ENCODE measurements at regions not wholly inside any gene's neighbourhood (a gene's known extent, or its start where the extent isn't known, plus 50 kb on each side); places are given as distances from the start of the nearest gene placed in this dataset.

- no peak overlapping the region for H3K27ac Mint-ChIP-seq (ENCODE audit: unreplicated experiment)
- TF ChIP-seq CTCF (IDR thresholded peaks at IDR 0.05; ENCODE audit: unreplicated experiment): no peak
- peaks cover 5% of the 10 kb centered on the region for H3K9me3 Mint-ChIP-seq (ENCODE audit: low read depth, unreplicated experiment)
- no peaks in the 10 kb centered on the region for H3K36me3 Mint-ChIP-seq (ENCODE audit: insufficient read depth, unreplicated experiment)
- no TSS peak for BruUV-seq (replicated peaks)
- DNase-seq: no peak
- intact Hi-C loops (cut with micrococcal nuclease; ENCODE audit: unreplicated experiment): no loop called here
- no peaks in the 10 kb centered on the region for H3K4me1 Mint-ChIP-seq (ENCODE audit: low read depth, unreplicated experiment)
- H3K27me3 Mint-ChIP-seq (ENCODE audit: unreplicated experiment): peaks cover 46% of the 10 kb centered on the region
- H3K4me3 Mint-ChIP-seq (ENCODE audit: low read depth, unreplicated experiment): no peak overlapping the region
- CTCF ChIA-PET: no interaction called here
These were observed 53.3 kb downstream of the BLID start for GRCh38 chr11:122062763-122063162.

GRCh38 chr11:122059565-122059964 is 56.5 kb downstream of the BLID start:
- CTCF ChIA-PET: no interaction called here
- no peaks in the 10 kb centered on the region for H3K36me3 Mint-ChIP-seq (ENCODE audit: insufficient read depth, unreplicated experiment)

GRCh38 chr11:122050021-122050690 is 65.9 kb downstream of the BLID start:
- no peak for DNase-seq
- no TSS peak for BruUV-seq (replicated peaks)
- H3K27ac Mint-ChIP-seq (ENCODE audit: unreplicated experiment): no peak overlapping the region
- no peaks in the 10 kb centered on the region for H3K4me1 Mint-ChIP-seq (ENCODE audit: low read depth, unreplicated experiment)
- intact Hi-C loops (cut with micrococcal nuclease; ENCODE audit: unreplicated experiment): no loop called here
- TF ChIP-seq CTCF (IDR thresholded peaks at IDR 0.05; ENCODE audit: unreplicated experiment): no peak
- CTCF ChIA-PET: no interaction called here
- no peaks in the 10 kb centered on the region for H3K36me3 Mint-ChIP-seq (ENCODE audit: insufficient read depth, unreplicated experiment)
- no peak overlapping the region for H3K4me3 Mint-ChIP-seq (ENCODE audit: low read depth, unreplicated experiment)
- peaks cover 10% of the 10 kb centered on the region for H3K9me3 Mint-ChIP-seq (ENCODE audit: low read depth, unreplicated experiment)
- peaks cover 39% of the 10 kb centered on the region for H3K27me3 Mint-ChIP-seq (ENCODE audit: unreplicated experiment)

More at GRCh38 chr11:122059565-122059964, 56.5 kb downstream of the BLID start:
- TF ChIP-seq CTCF (IDR thresholded peaks at IDR 0.05; ENCODE audit: unreplicated experiment): no peak
- DNase-seq: no peak
- H3K27me3 Mint-ChIP-seq (ENCODE audit: unreplicated experiment): peaks cover 14% of the 10 kb centered on the region
- no peak overlapping the region for H3K4me3 Mint-ChIP-seq (ENCODE audit: low read depth, unreplicated experiment)
- no peaks in the 10 kb centered on the region for H3K4me1 Mint-ChIP-seq (ENCODE audit: low read depth, unreplicated experiment)
- no peak overlapping the region for H3K27ac Mint-ChIP-seq (ENCODE audit: unreplicated experiment)
- peaks cover 5% of the 10 kb centered on the region for H3K9me3 Mint-ChIP-seq (ENCODE audit: low read depth, unreplicated experiment)
- intact Hi-C loops (cut with micrococcal nuclease; ENCODE audit: unreplicated experiment): no loop called here
- no TSS peak for BruUV-seq (replicated peaks)

- Mint-ChIP-seq H3K27ac (ENCODE audit: unreplicated experiment) (no peak overlapping the region), H3K27me3 (ENCODE audit: unreplicated experiment) (peaks cover 42% of the 10 kb centered on the region), H3K4me1 (ENCODE audit: low read depth, unreplicated experiment) (no peaks in the 10 kb centered on the region), H3K4me3 (ENCODE audit: low read depth, unreplicated experiment) (no peak overlapping the region), H3K9me3 (ENCODE audit: low read depth, unreplicated experiment) (peaks cover 10% of the 10 kb centered on the region), H3K36me3 (ENCODE audit: insufficient read depth, unreplicated experiment) (no peaks in the 10 kb centered on the region)
- no TSS peak for BruUV-seq (replicated peaks)
- intact Hi-C loops (cut with micrococcal nuclease; ENCODE audit: unreplicated experiment): no loop called here
- no peak for DNase-seq
- TF ChIP-seq CTCF (IDR thresholded peaks at IDR 0.05; ENCODE audit: unreplicated experiment): no peak
- CTCF ChIA-PET: no interaction called here
These were observed 67.6 kb downstream of the BLID start for GRCh38 chr11:122048401-122048800.

Measured in Calu3 (cell line).